Activated CD4-positive, alpha-beta T cell treated with anti-CD3 and anti-CD28 coated beads for 4 hours (primary cell): ENCODE measurements at regions not wholly inside any gene's neighbourhood (a gene's known extent, or its start where the extent isn't known, plus 50 kb on each side); places are given as distances from the start of the nearest gene placed in this dataset.
"Not testable (repeated sequence)": the region's sequence is repeated elsewhere in the genome, so short reads cannot be mapped to it uniquely, and the experiment has no call there.

ENCODE experiments used
- DNase-seq, 2 donors: peaks; one replicate each; pipeline ENCODE4 v3.0.0-alpha.2; 2020

DNA sequence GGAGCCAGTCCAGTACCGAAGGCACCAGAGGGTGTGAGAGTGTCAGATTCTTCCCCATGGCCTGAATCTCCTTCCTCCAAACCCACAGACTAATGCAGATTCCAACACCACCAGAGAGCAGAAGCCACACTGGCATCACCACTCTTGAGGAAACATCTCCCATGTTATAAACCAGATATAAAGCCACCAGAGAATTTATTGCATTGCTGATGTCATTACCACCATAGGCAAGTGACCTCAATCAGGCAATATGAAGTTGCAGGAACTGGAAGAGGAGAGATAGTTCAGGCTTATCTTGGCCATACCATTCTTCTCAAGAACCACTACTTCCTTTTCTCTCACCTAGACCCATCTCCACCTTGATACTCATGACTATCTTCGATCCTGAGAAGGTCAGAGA lies 653.4 kb downstream of the TMEM121 start:
- DNase-seq = no peak

GRCh38 chr14:106184771-106185170 lies 658.4 kb downstream of the TMEM121 start:
- peak; percentile 44 to 52 for DNase-seq

DNA sequence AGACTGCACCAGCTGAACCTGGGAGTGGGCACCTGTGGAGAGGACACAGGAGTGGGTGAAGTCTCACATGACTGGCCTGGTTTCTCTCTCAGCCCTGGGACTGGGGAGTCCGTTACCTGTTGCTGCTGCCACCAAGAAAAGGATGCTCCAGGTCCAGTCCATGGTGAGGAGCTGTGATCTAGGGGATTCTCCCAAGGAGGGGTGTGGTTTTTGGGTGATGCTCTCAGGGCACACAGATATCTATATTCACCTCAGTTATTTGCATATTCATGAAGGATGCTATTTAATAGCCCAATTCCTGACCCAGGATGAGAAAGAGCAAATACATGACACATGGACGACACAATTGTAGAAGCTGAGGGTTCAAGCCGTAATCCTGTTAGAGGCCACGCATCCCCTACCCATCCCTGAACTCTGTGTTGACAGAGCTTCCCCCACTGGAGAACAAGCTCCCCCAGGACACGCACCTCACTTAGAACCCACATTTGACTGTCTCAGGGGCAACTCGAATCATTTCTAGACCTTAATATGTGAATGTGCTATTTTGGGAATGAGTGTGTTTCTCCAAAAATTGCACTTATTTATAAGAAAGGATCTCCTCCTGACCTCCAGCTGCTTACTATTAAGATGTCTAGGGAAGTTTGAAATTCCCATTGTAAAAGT lies 658.9 kb downstream of the TMEM121 start:
- DNase-seq = not testable (repeated sequence)

DNA sequence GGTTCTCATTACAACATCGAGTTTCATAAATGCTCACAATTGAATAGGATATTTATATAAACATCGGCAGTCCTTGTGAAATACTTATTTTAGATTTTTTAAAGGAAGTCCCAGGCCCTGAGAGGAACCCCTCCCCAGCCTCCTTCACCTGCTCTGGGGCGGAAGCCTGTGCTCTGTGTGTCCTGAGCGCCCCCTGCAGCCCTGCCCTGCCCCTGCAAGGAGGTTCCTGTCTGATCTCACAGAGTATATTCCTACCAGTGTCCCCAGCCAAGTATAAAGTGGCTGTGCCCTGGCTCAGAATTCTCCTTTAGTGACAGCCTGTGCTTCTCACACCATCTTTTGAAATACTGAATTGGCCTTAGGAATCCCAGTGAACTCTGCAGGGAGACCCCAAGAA lies 659.5 kb downstream of the TMEM121 start:
- peak; percentile 63 to 78 for DNase-seq

DNA sequence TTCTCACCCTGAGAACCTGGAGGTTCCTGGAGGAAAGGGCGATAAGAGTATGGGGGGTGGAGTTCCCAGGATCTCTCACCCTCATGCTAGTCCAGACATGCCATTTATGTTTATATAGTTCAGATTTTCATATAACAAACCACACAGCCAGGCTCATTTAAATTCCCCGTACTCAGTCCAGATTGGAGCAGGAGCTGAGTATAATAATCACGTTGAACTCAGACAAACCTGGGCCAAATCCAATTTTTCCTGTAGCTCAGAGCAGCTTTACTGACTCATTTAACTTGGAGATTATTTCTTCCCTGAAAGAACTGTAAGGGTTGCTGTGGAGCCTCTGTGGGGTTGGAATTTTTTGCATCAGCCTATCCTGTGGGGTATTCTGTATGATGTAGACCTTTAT lies 660.8 kb downstream of the TMEM121 start:
- DNase-seq = no peak

DNA sequence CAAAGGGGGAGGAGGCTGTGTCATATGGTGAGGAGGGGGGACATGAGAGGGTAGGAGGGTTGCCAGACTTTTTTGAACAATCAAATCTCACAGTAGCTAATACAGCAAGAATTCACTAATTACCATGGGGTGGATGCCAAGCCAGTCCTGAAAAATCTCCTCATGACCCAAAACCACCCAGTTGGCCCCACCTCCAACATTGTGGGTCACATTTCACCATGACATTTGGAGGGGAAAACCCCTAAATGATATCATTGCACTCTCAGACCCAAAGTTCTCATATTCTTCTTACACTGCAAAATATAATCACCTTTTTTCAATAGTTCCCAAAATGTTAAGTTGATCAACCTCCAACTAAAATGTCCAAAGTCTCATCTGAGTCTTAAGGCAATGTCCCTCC lies 666.3 kb downstream of the TMEM121 start:
- DNase-seq = not testable (repeated sequence)

DNA sequence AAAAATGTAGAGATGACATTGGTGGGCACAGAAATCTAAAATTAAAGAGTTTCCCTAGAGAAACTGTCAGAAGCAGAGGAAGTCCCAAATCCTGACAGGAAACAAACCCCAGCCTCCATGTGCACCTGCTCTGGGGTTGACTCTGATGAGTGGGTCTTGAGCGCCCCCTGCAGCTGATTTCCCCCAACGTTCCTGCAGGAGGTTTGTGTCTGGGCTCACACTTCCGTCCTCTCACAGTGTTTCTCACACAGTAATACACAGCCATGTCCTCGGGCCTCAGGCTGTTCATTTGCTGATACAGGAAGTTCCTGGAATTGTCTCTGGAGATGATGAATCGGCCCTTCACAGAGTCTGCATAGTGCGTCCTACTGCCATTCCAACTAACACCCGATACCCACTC lies 670.1 kb downstream of the TMEM121 start:
- peak; percentile 39 to 74 for DNase-seq

GRCh38 chr14:106197264-106197663 lies 670.9 kb downstream of the TMEM121 start:
- DNase-seq = not testable (repeated sequence)

- DNase-seq = no peak
These were observed 672.7 kb downstream of the TMEM121 start for GRCh38 chr14:106199097-106199496.

DNA sequence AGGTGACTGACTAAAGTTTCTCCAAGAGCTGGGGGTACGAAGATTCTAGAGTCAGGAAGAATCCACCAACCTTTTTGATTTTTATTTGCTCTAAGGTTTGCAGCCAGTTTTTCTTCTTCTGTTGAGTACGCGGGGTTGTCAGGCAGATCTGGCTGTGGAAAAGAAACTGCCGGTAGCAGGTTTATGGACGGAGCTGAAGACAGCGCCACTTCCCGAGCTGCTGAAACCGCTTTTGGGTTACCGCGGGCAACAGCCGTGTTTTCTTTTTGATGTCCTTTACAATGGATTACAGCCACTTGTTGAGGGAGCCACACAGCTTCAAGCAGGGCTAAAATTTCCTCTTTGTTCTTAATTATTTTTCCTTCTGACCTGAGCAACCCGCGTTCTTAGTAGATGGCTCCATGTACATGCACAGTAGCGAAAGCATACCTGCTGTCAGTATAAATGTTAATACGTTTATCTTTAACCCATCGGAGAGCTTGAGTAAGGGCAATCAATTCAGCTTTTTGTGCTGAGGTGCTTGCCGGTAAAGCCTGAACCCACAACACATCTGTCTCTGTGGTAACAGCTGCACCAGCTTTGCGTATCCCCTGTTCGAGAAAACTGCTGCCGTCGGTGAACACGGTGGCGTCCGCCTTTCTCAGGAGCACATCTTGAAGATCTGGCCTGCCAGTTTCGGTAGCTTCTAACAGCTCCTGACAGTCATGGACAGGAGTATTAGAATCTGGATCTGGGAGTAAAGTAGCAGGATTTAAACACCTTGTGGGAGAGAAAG lies 674.3 kb downstream of the TMEM121 start:
- no peak for DNase-seq

- no peak for DNase-seq
These were observed 675.0 kb downstream of the TMEM121 start for GRCh38 chr14:106201376-106201775.

DNA sequence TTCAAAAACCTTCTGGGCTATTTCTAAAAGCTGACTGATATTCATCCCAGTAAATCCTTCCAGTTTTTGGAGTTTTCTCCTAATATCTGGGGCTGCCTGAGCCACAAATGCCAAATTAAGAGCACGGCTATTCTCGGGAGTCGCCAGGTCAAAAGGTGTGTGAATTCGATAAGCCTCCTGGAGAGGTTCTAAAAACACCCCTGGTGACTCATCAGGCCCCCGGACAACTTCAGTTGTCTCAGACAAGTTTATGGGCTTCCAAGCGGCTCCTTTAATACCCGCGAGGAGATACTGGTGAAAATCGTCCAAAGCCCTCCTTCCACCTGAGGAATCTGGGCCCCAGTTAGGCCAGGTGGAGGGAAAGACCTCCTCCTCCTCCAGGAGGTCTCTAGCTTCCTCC lies 677.1 kb downstream of the TMEM121 start:
- DNase-seq = no peak

DNA sequence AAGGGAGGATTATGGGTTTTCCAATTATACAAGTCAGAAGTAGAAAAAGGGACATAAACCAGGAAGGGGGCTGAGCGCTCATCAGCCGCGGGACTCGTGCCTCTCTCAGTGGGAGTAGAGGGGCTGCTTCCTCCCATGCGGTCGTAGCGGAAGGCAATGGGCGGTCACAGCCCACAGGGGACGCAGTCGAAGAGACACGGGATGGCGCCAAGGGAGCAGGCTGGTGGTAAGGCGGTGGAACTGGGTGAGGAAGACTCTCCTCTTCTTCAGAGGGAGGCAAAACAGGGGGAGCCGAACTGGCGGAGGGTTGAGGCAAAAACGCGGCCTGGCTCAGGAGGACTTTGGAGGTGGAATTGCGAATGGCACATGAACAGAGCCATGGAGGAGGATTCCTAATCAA lies 677.7 kb downstream of the TMEM121 start:
- DNase-seq = no peak

- no peak for DNase-seq
These were observed 680.9 kb downstream of the TMEM121 start for GRCh38 chr14:106207316-106207715.

- no peak for DNase-seq
These were observed 682.4 kb downstream of the TMEM121 start for GRCh38 chr14:106208794-106209193.

DNA sequence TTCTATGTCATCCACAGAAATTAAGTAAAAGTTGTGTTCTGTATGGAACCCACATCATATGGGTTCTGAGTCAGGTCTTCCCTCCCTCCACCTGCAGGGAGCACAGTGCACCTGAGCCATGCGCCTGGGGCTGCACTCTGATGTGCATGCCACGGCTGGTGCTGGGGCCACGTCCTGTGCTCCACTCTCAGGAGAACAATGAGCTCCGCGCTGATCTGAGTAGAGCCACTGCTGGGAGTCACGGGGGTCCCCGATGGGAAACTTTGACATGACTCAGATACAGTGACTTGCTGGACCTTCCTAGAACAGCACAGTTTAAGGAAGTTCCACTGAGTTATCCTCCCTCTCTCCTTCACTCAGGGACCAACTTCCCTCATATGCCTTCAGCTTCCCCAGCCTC lies 683.4 kb downstream of the TMEM121 start:
- DNase-seq = peak; percentile 34 to 54

- DNase-seq = no peak
These were observed 684.3 kb downstream of the TMEM121 start for GRCh38 chr14:106210650-106211049.

DNA sequence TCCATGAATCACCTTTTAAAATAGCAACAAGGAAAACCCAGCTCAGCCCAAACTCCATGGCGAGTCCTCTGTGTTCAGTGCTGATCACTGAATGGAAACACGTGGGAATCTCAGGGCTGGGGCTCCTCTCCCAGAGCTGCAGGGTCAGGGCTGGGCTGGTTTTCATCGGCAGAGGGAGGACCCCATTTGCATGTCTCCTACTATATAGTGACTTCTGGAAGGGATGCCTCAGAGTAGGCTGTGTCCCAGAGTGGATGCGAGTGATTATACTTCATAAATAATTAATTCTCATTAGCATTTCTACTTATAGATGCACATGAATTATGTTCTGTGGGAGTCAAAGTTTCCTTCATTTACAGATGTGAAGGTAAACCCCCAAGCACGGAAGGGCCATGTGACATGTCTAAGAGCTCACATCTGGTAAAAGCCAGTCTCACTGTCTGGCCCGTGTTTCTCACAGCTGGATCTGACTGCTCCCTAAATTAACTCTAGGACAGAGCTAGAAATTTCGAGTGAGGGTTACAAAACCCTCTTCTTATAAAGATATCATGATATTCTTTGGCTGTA lies 685.0 kb downstream of the TMEM121 start:
- no peak for DNase-seq

DNA sequence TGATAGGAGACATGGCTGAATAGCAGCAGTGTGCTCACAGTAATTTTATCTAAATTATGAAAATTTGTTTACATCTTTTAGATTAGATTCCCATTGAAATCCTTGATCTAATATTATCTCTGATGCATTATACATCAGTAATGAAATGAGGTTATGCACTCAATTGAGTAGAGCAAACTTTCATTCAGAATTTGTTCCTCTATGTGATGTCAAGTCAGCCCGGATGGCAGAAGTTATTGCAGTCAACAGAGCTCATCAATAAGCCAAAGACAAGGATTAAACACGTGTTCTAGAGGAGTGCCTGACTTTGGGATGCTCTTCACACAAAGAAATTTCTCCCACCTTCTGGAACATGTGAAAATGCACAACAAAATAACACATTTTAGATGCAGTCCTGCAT lies 688.8 kb downstream of the TMEM121 start:
- DNase-seq = no peak

DNA sequence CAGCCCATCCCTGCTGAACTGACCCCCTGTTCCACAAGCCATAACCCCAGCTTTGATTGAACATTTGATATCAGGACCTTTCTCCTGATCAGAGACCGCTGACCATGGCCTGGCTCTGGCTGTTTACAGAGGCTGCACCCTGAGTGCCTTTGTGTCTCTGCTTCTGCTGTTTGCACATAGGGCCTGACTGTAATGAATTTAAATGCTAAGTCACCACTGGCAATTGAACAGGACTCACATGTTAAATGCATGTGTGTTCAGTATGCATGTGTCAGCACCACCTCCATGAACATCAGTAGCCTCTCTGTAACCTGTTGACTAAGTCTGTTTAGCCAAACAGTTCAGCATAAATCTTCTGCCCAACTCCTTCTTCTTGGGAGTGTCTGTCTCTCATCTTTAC lies 690.3 kb downstream of the TMEM121 start:
- no peak for DNase-seq

DNA sequence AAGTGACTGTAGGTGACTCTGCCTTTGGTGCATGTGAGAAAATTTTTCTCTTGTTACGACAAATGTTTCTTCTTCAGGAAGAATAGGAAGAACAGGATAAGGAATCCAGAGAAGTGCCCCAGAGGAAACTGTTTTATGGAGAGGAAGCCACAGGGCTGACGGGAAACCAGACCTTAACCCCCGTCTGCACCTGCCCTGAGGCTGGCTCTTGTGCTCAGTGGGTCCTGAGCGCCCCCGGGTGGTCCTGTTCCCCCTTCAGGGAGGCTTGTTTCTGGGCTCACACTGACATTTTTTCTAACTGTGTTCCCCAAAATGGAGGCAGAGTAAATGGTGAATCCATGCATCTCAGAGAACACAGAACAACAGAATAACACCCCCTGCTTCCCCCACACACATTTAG lies 691.8 kb downstream of the TMEM121 start:
- no peak for DNase-seq

GRCh38 chr14:106222311-106222710 lies 695.9 kb downstream of the TMEM121 start:
- no peak for DNase-seq

GRCh38 chr14:106222731-106223130 lies 696.3 kb downstream of the TMEM121 start:
- DNase-seq = no peak

DNA sequence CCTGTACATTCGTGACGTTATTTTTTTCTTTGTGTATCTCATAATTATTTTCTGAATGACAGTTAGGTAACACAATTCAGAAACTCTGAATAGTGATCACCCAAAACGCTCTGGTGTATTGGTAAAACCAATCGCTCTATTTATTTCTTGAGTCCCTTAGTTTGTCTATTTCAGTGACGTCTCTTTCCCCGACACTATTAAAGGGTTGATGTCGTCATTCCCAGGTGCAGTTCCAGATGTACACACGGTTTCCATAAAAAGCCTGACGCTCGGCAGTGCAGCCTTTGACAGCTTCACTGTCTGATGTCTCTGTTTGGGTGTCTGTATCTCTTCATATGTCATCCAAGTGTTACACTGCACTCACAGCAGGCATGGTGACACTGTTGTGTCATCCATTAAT lies 701.4 kb downstream of the TMEM121 start:
- no peak for DNase-seq
